ENCODE measurements at regions not wholly inside any gene's neighbourhood (a gene's known extent, or its start where the extent isn't known, plus 50 kb on each side); places are given as distances from the start of the nearest gene placed in this dataset.
"Not testable (repeated sequence)": the region's sequence is repeated elsewhere in the genome, so short reads cannot be mapped to it uniquely, and the experiment has no call there.

- DNase-seq (ENCODE audit: low read depth in 2 of 2) = no peak
Measured at GRCh38 chr13:33340631-33341030, 55.1 kb upstream of the STARD13 start.

GRCh38 chr13:33341861-33342452 is 56.4 kb upstream of the STARD13 start:
- DNase-seq (ENCODE audit: low read depth in 2 of 2) = no peak

- no peak for DNase-seq (ENCODE audit: low read depth in 2 of 2)
Measured at GRCh38 chr13:33345842-33346241, 60.3 kb upstream of the STARD13 start.

- no peak for DNase-seq (ENCODE audit: low read depth in 2 of 2)
Measured at GRCh38 chr13:33347861-33348260, 62.3 kb upstream of the STARD13 start.

DNA sequence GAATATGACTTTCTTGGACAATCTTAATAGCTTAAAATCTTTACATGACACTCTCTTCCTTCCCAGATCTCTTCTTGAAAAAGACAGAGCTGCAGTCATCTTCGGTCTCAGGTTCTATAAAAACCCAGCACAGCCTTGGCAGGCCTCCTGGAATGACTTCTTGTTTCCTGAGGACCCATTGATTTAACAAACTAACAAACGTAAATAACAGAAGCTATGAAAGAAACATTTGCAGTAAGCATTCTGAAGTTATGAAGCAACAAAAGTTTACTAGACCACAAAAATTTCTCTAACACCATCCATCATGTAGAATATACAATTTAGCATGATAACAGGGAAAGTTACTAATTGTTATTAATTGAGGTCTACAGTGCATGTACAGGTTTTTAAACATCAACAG is 62.8 kb upstream of the STARD13 start:
- no peak for DNase-seq (ENCODE audit: low read depth in 2 of 2)

DNA sequence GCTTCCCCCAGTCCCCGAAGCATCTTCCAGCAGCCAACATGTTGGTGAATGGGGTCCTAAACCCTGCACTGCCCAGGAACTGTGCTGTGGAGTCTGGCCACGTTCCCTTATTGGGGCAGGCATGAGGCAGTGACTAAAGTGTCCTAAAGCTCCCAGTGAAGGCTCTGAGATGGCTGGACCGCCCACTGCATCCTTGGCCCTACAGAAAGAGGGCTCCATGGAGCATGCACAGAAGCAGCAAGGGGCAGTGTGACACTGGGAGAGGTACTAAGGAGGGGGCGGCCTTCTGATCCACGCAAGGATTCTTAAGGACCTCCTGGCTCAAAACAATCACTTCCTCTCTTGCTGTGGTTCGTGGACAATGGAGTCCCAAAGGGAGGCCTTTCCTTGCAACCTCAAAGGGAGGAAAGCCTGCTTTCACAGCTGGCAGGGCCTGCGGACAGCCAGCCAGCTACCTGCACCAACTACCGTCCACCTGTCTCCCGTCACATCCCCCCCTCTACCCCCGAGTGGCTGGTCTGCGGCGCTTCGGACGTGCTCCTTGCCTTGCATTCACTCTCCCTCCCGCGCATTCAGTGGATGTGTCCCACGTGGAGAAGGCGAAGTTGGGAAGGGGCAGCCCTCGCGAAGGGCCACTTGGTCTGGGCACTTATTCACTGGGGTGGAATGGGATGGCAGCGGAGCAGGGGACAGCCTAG is 63.9 kb upstream of the STARD13 start:
- DNase-seq (ENCODE audit: low read depth in 2 of 2) = no peak

GRCh38 chr13:33349986-33350826 is 64.7 kb upstream of the STARD13 start:
- DNase-seq (ENCODE audit: low read depth in 2 of 2) = no peak

DNA sequence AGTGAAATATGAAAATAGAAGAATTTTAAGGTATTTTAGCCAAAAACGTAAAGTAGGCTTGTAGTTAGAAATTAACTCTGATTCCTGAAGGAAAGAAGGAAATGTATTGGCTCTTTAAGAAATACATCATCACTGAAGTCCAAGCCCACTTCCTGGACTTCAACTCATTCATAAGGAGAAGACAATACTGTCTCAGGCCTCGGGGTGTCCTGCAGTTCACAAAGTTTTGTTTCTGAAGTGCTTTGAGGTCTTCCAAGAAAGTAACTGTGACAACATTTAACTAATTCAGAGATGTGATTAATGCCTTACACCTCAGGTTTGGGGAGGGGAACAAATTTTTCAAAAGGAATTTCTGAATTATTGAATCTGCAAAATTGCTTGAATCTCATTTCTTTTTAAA is 65.8 kb upstream of the STARD13 start:
- DNase-seq (ENCODE audit: low read depth in 2 of 2) = no peak

DNA sequence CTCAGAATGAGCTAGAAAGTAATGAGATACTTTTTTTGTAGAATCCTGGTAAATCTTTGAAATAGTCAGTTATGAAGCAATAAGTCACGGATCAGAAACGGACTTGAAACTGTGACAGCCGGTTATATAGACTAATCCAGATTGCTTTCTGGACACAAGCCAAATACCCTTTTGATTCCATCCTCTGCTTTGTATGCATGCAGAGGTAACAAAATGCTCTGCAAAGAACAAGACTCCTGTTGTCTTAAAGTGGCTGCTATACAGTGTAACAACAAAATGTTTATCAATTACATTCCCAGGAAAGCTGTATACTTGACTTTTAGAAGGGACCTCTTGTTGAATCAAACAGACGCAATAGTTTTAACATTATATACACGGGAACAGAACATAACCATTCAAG is 66.5 kb upstream of the STARD13 start:
- no peak for DNase-seq (ENCODE audit: low read depth in 2 of 2)

DNA sequence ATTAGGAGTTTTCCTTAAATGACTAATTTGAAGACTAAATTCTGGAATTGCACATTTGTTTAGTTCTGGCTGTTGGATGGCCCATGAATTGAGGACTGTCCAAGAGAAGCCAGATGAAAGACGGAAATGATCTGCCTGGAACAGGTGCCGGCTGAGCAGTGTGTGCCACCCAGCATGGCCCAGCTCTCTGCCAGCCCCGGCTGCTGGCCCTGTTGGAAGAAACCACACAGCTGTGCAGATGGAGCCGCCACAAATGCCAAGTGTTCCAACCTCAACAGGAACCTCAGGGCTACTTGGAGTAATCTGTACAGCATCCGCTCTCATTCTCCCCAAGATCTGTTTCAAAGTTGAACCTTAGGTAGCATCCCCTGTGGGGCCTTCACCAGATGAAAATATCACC is 67.0 kb upstream of the STARD13 start:
- DNase-seq (ENCODE audit: low read depth in 2 of 2) = no peak

DNA sequence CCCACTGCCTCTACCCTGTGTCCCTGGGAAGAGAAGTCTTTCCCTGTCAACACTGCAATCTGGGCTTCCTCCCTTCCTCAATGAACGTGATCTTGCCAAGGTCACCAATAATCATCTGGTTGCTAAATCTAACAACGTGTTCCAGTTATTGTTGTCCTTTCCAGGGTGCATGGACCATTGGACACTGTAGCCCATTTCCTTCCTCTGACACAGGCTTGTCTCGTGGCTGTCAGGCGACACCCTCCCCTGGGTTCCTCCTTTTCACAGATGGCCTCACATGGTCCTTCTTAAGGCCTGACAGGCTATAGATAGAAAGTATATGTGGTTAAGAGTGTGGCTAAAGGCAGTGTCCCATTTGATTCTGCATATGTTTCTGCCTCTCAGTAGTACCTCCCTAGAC is 67.7 kb upstream of the STARD13 start:
- DNase-seq (ENCODE audit: low read depth in 2 of 2) = no peak

GRCh38 chr13:33353646-33354045 is 68.1 kb upstream of the STARD13 start:
- no peak for DNase-seq (ENCODE audit: low read depth in 2 of 2)

DNA sequence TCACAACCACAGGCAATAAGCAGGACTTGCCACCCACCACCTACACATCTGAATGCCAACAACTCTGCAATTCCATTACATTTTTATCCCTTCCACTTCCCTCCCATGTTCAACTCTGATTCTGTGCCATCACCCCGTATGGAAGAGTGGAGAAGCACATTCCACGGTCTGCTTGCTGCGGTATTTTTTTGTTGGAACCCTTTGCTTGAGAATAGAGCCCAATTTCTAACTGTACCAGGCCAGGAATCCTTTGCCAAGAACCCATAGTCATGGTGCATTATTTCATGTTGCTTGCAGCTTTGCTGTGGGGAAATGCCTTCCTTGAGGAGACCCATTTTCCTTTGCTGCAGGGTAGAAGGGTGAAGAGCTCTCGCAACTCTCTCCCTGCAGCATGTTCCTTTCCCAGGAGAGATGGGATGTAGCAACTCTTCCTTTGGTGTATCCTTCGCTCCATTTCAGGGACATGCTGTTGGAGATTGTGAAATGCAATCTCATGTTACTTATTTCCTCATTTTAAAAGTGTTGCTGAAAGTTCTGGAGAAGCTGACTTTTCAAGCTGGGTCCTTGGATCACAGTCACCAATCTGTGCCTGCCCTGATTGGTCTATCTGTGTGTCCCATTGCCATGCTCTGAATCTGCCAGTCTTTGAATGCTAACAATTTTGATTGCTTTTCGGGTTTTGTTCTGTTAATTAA is 69.8 kb upstream of the STARD13 start:
- DNase-seq (ENCODE audit: low read depth in 2 of 2) = no peak

GRCh38 chr13:33358076-33358475 is 72.5 kb upstream of the STARD13 start:
- not testable (repeated sequence) for DNase-seq (ENCODE audit: low read depth in 2 of 2)

DNA sequence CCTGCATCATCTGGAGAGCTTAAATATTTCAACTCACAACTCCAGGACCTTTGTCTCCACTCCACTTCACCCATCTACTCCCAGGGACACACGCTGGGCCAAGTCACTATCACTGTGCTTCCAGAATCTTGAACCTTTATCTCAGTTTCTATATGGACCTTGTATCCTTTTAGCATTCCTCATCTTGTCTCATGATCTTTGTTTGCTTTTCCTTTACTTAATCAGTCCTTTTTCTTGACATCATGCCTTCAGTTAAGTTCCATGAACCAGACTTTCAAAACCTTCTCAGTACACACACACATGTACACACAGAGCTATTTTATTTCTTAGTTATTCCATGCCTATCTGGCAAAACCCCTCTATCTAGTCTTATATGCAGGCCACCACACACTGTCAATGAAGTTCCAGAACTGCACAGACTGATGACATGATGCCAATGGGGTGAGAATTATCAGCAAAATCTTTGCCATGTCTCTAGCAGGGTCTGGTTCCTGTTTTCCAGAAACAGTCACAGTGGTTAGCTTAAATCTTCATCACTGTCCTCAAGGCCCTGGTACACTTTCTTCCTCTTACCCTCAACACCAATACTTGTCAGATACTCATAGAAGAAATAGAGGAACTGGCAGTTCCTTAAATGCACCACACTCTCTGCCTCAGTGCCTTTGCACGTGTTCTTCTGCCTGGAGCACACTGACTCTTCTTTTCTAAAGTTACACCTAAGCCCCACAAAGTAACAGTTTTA is 77.6 kb upstream of the STARD13 start:
- no peak for DNase-seq (ENCODE audit: low read depth in 2 of 2)

DNA sequence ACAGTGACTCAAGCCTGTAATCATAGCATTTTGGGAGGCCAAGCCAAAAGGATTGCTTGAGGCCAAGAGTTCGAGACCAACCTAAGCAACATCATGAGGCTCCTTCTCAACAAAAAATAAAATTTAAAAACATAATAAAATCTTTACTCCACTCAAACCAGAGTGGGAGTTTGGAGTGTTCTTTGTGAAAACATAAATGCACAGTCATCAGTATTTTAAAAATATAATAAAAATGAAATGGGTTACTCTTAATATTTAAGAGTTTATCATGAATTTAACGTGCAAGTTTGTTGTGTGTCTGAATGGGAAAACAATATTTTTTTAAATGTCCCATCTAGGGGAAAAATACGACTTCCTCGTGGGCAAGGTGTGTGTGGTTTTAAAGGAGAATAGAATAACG is 78.6 kb upstream of the STARD13 start:
- no peak for DNase-seq (ENCODE audit: low read depth in 2 of 2)

DNA sequence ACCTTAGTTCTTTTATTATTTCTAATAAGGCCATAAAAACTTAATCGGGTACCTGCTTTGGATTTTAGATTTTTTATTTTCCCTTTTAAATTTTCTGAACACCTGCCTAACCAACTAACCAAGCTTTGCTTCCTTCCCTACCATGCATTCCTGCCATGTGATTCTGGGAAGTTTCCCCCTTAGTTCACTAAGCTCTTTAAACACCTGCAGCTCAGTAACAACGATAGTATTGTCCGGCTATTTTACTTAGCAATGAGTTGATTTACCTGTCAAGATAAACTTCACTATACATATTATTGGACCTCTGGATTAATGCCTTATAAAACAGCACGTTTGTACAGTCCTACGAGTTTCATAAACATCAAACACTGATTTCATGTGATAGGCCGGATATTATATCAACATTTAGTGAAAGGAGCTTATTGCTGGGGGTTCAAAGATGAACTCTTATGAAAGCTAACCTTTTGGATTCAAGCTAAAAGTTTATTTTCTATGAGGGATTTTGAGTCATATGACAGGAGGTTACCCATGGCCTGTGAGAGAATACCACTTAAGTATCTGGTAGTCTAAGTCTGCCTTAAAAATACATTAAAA is 81.0 kb upstream of the STARD13 start:
- no peak for DNase-seq (ENCODE audit: low read depth in 2 of 2)

DNA sequence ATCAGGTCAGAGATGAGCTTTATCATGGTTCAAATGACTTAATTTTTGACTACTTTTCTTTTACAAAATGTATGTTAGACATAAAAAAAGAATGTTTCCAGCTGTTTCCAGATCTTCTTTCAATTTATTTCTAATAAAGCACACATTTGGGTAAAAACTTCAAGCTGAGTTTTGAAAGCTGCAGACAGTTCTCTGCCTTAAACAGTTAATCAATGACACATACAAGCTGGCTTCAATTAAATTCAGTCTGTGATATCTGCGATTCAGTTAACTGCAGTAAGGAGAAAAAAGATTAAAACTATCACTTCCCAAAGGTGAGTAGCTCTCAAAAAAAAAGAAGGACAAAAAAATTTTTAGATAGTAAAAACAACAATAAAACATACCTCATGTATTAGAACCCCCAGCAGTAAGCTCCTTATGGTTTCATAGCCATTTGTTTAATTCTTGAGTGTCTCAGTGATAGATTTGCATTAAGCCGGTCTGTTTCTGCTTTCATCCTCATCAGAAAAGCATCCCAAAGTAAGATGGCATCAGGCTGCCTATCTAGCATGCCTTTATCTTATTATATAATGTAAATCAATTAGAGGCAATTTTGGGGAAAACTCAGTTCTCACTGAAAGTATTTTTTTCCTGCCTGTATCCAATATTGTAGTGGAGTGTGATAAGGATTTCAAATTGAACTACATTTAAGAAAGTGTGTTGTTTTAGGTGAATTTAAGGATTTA is 81.8 kb upstream of the STARD13 start:
- no peak for DNase-seq (ENCODE audit: low read depth in 2 of 2)

DNA sequence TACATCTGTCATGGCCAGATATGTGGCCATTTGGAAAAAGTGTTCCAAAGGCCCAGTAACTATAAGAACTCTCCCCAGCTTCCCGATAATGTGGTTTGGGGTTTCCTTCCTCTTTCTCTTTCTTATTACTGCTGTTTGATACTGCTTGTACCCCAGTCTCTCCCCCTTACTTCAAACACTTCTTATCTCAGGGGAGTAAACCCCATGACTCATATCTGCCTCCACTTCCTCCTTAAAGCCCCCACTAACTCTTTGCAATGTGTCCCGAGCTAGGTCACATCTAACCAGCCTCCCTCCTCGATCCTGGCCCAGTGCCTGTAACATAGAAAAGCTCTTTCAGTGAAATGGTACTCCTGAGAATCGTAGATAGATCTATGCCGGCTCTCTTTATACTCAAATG is 82.4 kb upstream of the STARD13 start:
- no peak for DNase-seq (ENCODE audit: low read depth in 2 of 2)

DNA sequence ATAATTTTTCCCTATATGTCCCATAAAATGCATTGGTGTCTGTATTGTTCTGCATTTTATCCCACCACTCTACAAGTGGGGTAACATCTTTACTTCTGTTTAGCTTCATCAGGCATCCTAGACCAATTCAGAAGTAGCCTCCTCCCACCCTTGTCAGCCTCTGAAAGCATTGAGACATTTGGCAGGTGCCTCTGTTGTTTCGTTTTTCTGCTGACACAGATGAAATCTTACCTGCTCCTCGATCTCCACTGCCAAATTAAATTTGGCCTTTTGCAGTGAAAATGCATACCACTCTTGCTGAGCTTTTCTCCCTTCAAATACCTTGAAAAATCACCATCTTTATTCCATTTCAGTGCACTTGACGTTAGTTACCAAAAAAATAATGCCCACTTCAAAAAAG is 83.5 kb upstream of the STARD13 start:
- no peak for DNase-seq (ENCODE audit: low read depth in 2 of 2)

All from stimulated activated CD8-positive, alpha-beta memory T cell treated with anti-CD3 and anti-CD28 coated beads, Interleukin-15, amount 100 ng/mL, for 48 hours (primary cell).